Stimulated activated CD8-positive, alpha-beta memory T cell treated with anti-CD3 and anti-CD28 coated beads, Interleukin-2, amount 100 ng/mL, for 1 hour (primary cell): ENCODE measurements at regions not wholly inside any gene's neighbourhood (a gene's known extent, or its start where the extent isn't known, plus 50 kb on each side); places are given as distances from the start of the nearest gene placed in this dataset.
"Not testable (repeated sequence)": the region's sequence is repeated elsewhere in the genome, so short reads cannot be mapped to it uniquely, and the experiment has no call there.

Experiments
- DNase-seq, 2 donors: peaks; one replicate each; pipeline ENCODE4 v3.0.0-alpha.2; 2020; ENCODE audit warnings: low read depth in 2 of 2

DNA sequence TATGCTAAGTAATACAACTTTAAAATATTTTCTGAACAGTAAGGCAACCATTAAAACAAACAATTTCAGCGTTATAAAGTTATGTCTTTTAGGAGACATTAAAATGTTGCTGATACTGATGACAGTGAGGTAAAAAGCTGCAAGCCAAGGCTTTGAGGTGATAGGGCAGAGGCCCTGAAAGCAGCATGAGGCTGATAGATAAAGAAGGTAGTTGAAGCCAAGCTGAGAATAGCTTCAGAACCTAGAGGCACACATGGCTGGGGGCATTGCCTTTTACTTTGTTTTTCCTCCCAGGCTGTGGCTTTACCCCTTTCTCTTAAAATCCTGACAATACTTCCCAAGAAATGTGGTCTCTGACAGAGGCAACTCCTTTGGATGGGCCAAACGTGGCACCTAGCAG lies 149.0 kb upstream of the WWC1 start:
- DNase-seq: no peak

DNA sequence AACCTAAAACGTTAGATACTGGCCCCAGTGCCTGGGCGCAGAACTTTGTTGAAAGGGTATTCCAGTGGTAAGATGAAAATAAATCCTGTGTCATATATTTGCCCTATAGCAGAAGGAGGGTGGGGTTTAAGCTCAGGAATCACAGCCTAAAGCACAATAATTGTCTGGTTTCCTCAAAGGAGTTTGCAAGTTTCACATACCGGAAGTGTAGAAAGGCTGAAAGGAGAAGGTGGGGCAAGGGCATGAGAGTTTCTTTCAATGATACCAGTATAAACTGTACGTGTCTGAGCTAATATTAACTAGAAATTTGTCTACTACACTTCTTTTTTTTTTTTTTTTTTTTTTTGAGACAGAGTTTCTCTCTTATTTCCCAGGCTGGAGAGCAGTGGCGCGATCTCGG lies 147.9 kb upstream of the WWC1 start:
- DNase-seq: not testable (repeated sequence)

DNA sequence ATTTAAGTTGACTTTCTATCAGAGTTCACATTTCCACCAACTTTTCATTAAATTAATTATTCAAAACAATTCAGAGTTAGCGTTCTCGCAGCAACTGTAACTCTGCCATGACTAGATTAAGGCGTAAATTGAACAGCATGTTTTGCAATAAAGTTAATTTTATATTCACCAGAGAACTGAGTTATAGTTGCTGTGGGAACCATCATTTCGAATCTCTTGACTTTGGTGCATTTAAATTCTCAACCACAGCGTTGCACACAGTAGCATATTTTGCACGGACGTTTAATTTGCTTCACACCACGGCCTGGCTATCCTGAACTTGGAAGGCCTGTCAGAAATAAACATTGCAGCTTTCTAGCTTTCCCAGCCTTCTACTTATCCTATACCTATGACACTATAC lies 144.3 kb upstream of the WWC1 start:
- DNase-seq: no peak

DNA sequence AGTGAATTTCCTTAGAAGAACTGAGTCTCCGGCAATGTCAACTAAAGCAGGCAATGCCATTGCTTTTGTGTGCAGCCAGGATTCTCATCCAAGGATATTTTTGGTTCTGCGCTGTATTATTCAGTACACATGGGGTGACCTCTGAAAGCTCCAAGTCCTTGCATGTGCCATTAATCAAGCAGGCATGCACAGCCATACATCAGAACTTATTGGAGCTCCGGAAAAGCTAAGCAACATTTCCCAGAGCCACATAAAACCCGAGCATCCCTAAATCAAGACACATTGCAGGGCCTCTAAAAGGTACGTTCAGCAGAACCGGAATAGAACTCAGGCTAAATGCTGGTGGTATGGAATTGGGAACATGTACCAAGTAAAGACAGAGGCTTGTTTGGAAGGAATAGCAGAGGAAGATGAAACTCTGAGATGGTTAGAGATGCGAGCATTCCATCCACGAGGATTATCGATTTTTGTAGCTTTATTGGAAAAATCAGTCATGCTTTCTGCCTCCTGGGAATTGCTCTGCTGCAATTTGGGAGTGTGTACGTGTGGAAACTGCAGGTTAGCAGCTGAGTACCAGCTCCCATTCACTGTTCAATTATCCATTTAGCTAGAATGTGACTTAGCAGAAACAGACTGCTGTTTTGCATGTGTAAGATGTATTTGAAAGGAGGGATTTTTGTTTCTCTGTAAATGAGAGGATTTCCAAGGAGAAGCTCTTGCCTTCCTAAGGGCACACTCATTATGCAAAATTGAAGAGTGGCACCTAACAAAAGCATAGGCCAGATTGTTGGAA lies 143.7 kb upstream of the WWC1 start:
- DNase-seq: no peak

- no peak for DNase-seq
These were observed 140.4 kb upstream of the WWC1 start for GRCh38 chr5:168151041-168151440.

DNA sequence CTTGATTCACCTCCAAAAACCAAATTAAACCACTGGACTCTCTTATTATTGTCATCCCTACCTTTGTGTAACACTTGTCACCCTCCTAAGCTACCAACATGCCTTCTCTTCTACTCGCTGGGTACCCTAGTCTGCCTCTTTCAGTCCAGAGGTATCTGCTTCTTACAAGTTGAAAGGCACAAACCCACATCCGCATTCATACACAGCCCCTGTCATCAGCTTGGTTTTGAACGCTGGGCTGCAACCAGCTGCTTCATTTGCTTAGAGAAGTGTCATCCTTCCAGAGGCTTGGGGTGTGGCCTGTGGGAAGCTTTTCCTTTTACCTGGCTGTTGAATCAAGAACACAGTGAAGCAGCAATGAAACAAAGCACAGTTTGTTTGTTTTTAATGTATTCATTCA lies 138.8 kb upstream of the WWC1 start:
- DNase-seq: no peak

DNA sequence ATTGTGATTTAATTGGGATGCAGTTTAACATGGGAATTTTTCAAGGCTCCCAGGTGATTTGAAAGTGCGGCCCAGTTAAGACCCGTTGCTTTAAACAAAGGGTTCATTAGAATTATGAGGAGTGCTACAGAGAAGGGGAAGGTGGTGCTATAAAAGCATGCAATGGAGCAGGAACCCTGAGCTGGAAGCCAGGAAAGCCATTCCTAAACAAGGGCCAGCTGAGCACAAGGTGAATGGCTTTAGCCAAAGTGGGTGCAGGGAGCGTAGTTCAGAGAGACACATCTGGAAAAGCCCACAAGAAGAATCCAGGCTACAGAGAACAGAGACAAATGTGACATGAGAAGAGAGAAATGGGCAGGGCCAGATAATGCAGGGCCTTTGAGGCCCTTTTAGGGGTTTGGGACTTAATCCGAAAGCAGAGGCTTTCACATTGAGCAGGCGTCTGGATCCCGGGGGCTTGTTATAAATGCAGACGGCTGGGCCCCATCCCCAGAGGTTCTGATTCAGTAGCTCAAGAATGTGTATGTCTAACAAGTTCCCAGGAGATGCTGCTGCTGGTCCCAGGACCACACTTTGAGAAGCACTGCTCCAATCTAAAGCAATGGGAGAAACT lies 138.1 kb upstream of the WWC1 start:
- no peak for DNase-seq

DNA sequence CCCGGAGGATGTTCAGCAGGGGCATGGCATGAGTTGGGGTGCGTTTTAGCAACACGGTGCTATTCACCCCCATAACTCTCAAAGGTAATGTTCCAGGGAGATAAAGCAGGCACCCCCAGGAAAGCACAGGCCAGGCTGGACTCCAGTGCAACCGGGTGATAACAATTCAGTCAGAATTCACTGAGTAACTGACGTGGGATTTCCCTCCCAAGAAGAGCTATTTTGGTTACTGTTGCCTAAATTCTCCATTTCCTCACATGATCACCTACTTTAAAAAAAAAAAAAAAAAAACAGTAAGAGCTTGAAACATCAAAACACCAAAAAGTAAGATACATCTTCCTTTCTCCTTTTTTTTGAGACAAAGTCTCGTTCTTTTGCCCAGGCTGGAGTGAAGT lies 137.6 kb upstream of the WWC1 start:
- no peak for DNase-seq

- no peak for DNase-seq
These were observed 135.9 kb upstream of the WWC1 start for GRCh38 chr5:168155585-168155984.

- no peak for DNase-seq
These were observed 135.3 kb upstream of the WWC1 start for GRCh38 chr5:168156170-168156569.

GRCh38 chr5:168157141-168157540 lies 134.3 kb upstream of the WWC1 start:
- no peak for DNase-seq

- no peak for DNase-seq
These were observed 132.0 kb upstream of the WWC1 start for GRCh38 chr5:168159425-168159824.

- DNase-seq: no peak
These were observed 129.0 kb upstream of the WWC1 start for GRCh38 chr5:168162464-168162863.

GRCh38 chr5:168163966-168164365 lies 127.5 kb upstream of the WWC1 start:
- no peak for DNase-seq

GRCh38 chr5:168165221-168165914 lies 126.1 kb upstream of the WWC1 start:
- DNase-seq: no peak

DNA sequence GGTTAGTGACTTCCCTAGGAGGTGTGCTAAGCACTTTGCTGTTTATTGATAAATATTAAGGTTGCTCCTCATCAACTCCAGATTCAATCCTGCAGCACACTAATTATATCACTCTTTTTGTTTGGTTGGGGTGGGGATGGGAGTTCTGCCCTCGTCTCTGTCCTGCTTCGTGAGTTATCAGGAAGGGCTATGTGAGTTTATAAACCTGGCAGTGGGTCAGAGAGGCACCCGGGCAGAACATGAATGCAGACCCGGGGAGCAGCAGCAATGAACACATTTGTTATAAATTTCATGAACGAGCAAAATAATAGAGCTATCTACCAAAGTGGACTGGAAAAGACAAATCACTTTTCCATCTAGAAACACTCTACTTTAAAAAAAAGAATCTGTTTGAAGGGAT lies 125.5 kb upstream of the WWC1 start:
- no peak for DNase-seq

DNA sequence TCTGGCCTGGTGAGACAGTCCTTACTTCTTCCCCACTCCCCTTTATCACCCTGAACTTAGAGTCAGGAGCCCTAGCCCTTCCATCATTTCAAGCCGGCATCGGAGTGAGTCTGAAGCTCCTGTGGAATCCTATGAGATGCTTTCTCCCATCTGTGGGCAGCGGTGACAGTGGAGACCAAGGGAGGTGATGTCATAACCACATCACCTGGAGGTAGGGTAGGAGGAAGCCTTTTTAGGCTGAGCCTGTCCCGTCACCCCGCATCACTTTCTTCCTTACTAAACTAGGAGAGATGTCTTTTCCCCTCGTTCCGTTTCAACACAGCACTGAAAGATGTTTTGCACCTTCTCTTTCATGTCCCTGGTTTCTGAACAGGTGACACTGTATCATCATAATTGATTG lies 124.1 kb upstream of the WWC1 start:
- no peak for DNase-seq

GRCh38 chr5:168168978-168169698 lies 122.3 kb upstream of the WWC1 start:
- no peak for DNase-seq

GRCh38 chr5:168169791-168170190 lies 121.7 kb upstream of the WWC1 start:
- DNase-seq: no peak

DNA sequence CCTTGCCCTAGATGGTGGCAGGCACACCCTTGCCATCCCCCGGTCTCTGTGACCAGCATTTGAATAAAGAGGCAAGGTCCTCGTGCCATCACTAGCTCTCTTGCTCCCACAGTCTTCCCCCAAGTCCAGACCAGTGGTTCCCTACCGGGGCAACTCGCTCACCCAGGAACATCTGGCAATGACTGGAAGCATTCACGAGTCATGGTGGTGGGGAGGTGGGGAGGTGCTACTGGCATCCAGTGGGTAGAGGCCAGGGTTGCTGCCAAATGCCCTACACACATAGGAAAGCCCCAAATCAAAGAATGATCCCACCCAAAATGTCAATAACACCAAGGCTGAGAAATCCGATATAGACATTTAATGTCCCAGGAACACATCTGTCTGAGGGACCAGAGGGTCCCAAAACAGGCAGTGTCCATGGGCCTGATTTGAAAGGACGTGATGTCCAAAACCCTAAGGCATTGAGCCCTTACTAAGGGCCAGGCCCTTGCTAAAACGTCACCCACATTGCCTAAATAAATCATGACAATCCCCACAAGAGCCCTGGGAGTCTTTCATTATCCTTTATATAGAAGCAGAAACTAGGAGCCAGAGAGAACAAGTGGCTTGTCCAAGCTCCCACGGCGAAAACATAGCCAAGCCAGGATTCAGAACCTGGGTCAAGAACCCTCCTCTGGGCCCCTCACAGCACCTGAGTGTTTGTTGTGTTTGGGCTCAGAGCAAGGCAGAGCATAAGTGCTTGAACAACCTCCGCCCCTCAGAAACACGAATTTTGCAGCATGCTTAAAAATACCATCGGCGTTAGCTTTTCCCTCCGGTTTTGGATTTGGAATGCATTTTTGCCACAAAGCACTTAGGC lies 119.3 kb upstream of the WWC1 start:
- DNase-seq: no peak

- no peak for DNase-seq
These were observed 118.7 kb upstream of the WWC1 start for GRCh38 chr5:168172760-168173223.
